Osteoblast (primary cell): ENCODE measurements at regions not wholly inside any gene's neighbourhood (a gene's known extent, or its start where the extent isn't known, plus 50 kb on each side); places are given as distances from the start of the nearest gene placed in this dataset.
"Not testable (repeated sequence)": the region's sequence is repeated elsewhere in the genome, so short reads cannot be mapped to it uniquely, and the experiment has no call there.

Source experiments
- DNase-seq: peaks from one replicate; pipeline ENCODE4 v3.0.0; 2011; ENCODE audit warnings: low spot score, mixed read lengths; ENCODE audit not compliant: insufficient read length; ENCODE audit errors: missing footprints
- H2AFZ ChIP-seq: 2 replicates; pipeline ENCODE4 v1.6.0; 2011; ENCODE audit warnings: mild to moderate bottlenecking, low read length
- H3K27ac ChIP-seq: 2 replicates; pipeline ENCODE4 v1.5.1; 2011; ENCODE audit warnings: mild to moderate bottlenecking, low read depth, low read length, moderate library complexity
- H3K27me3 ChIP-seq: 2 replicates; pipeline ENCODE4 v1.6.0; 2012; ENCODE audit warnings: mild to moderate bottlenecking, control low read depth, inconsistent platforms, low read length, moderate library complexity; ENCODE audit not compliant: insufficient read depth
- H3K36me3 ChIP-seq: 2 replicates; pipeline ENCODE4 v1.5.1; 2011; ENCODE audit warnings: mild to moderate bottlenecking, low read length, control low read depth, moderate library complexity; ENCODE audit not compliant: insufficient read depth
- H3K4me1 ChIP-seq: 2 replicates; pipeline ENCODE4 v1.5.1; 2011; ENCODE audit warnings: mild to moderate bottlenecking, low read length, control low read depth, moderate library complexity; ENCODE audit not compliant: insufficient read depth
- H3K4me2 ChIP-seq: 2 replicates; pipeline ENCODE4 v1.6.0; 2011; ENCODE audit warnings: mild to moderate bottlenecking, low read length; ENCODE audit not compliant: insufficient read depth
- H3K4me3 ChIP-seq: fragments of 200-600 bp; sonication (generic); 3 replicates; pipeline ENCODE4 v1.5.1; 2012; ENCODE audit warnings: mild to moderate bottlenecking, low read length, inconsistent platforms; ENCODE audit not compliant: insufficient read depth
- H3K79me2 ChIP-seq: 2 replicates; pipeline ENCODE4 v1.6.0; 2012; ENCODE audit warnings: mild to moderate bottlenecking, low read length, control low read depth, inconsistent platforms; ENCODE audit not compliant: insufficient read depth
- H3K9me3 ChIP-seq: 2 replicates; pipeline ENCODE4 v1.5.1; 2011; ENCODE audit warnings: low read depth, low read length, control low read depth
- H4K20me1 ChIP-seq: 2 replicates; pipeline ENCODE4 v1.6.0; 2012; ENCODE audit warnings: mild to moderate bottlenecking, low read length, control low read depth; ENCODE audit not compliant: insufficient read depth
- CTCF ChIP-seq: IDR thresholded peaks from 2 replicates; pipeline ENCODE4 v1.5.1; 2011; ENCODE audit warnings: mild to moderate bottlenecking, low read depth, low read length, moderate library complexity; ENCODE audit errors: extremely low read depth

GRCh38 chr7:66427956-66428355 is 200.7 kb upstream of the KCTD7 start:
- Histone ChIP-seq H3K79me2 (no peaks in the 10 kb centered on the region), H3K27ac (no peak overlapping the region), H3K4me2 (no peak overlapping the region), H4K20me1 (no peaks in the 10 kb centered on the region), H3K4me1 (no peaks in the 10 kb centered on the region), H3K36me3 (no peaks in the 10 kb centered on the region), H3K9me3 (no peaks in the 10 kb centered on the region), H2AFZ (no peak overlapping the region), H3K4me3 (no peak overlapping the region), H3K27me3 (no peaks in the 10 kb centered on the region)
- no peak for TF ChIP-seq CTCF
- DNase-seq = no peak

GRCh38 chr7:66429498-66430163 is 199.1 kb upstream of the KCTD7 start:
- Histone ChIP-seq H3K27ac (no peak overlapping the region), H2AFZ (no peak overlapping the region), H3K36me3 (no peaks in the 10 kb centered on the region), H4K20me1 (no peaks in the 10 kb centered on the region), H3K27me3 (no peaks in the 10 kb centered on the region), H3K4me1 (no peaks in the 10 kb centered on the region), H3K4me3 (no peak overlapping the region), H3K9me3 (no peaks in the 10 kb centered on the region), H3K4me2 (no peak overlapping the region), H3K79me2 (no peaks in the 10 kb centered on the region)
- no peak for TF ChIP-seq CTCF
- no peak for DNase-seq

- no peaks in the 10 kb centered on the region for H3K27me3 ChIP-seq
- no peak for TF ChIP-seq CTCF
- H3K27ac ChIP-seq = no peak overlapping the region
- H3K9me3 ChIP-seq = no peaks in the 10 kb centered on the region
- no peaks in the 10 kb centered on the region for H3K36me3 ChIP-seq
- DNase-seq = no peak
- no peak overlapping the region for H3K4me3 ChIP-seq
- no peak overlapping the region for H2AFZ ChIP-seq
- no peaks in the 10 kb centered on the region for H3K4me1 ChIP-seq
- H3K79me2 ChIP-seq = no peaks in the 10 kb centered on the region
- H3K4me2 ChIP-seq = no peak overlapping the region
- H4K20me1 ChIP-seq = no peaks in the 10 kb centered on the region
Observed at GRCh38 chr7:66430164-66430545, 198.5 kb upstream of the KCTD7 start.

GRCh38 chr7:66438703-66439405 is 189.8 kb upstream of the KCTD7 start:
- not testable (repeated sequence) for DNase-seq, H4K20me1 ChIP-seq, H3K27ac ChIP-seq, H3K79me2 ChIP-seq, H3K27me3 ChIP-seq, H2AFZ ChIP-seq, H3K4me3 ChIP-seq, H3K4me2 ChIP-seq, H3K4me1 ChIP-seq, H3K9me3 ChIP-seq, H3K36me3 ChIP-seq
